Cardiac fibroblast (primary cell): ENCODE measurements at regions not wholly inside any gene's neighbourhood (a gene's known extent, or its start where the extent isn't known, plus 50 kb on each side); places are given as distances from the start of the nearest gene placed in this dataset.
A peak's percentile ranks its signal among the peaks of the same experiment; 100 is the strongest.

ENCODE experiments used
- DNase-seq, 2 donors: peaks; one replicate each; pipeline versions ENCODE4 v3.0.0 to v3.0.0-alpha.2; 2010; ENCODE audit warnings: low read depth in 2 of 2
- H3K4me3 ChIP-seq, 2 donors: replicated peaks in 1 of 2; 1 replicate in 1 of 2; 2 replicates in 1 of 2; pipeline ENCODE4 v1.5.1; 2011; ENCODE audit warnings: low read depth in 2 of 2, low read length in 2 of 2, mild to moderate bottlenecking in 2 of 2, moderate library complexity in 1 of 2
- CTCF ChIP-seq: IDR thresholded peaks from one replicate; pipeline ENCODE4 v1.5.1; 2011; ENCODE audit warnings: low read depth, mild to moderate bottlenecking, low read length, inconsistent platforms

- no peak overlapping the region for H3K4me3 ChIP-seq
- TF ChIP-seq CTCF = no peak
- no peak for DNase-seq
These were observed 393.8 kb upstream of the ZNF608 start for GRCh38 chr5:125140220-125140619.

- peak; percentile 95 for DNase-seq
- no peak overlapping the region for H3K4me3 ChIP-seq
- no peak for TF ChIP-seq CTCF
These were observed 394.4 kb upstream of the ZNF608 start for GRCh38 chr5:125140855-125141254.

- no peak overlapping the region for H3K4me3 ChIP-seq
- peak in 1 of 2 donors; percentile 56 for DNase-seq
- TF ChIP-seq CTCF = no peak
These were observed 396.0 kb upstream of the ZNF608 start for GRCh38 chr5:125142458-125142857.

GRCh38 chr5:125143011-125143410 is 396.6 kb upstream of the ZNF608 start:
- no peak for DNase-seq
- no peak overlapping the region for H3K4me3 ChIP-seq
- TF ChIP-seq CTCF = no peak

- no peak overlapping the region for H3K4me3 ChIP-seq
- DNase-seq = no peak
- no peak for TF ChIP-seq CTCF
These were observed 401.6 kb upstream of the ZNF608 start for GRCh38 chr5:125148076-125148475.

GRCh38 chr5:125148706-125149105 is 402.3 kb upstream of the ZNF608 start:
- H3K4me3 ChIP-seq = no peak overlapping the region
- DNase-seq = peak in 1 of 2 donors; percentile 70
- no peak for TF ChIP-seq CTCF

GRCh38 chr5:125149110-125149509 is 402.7 kb upstream of the ZNF608 start:
- H3K4me3 ChIP-seq = no peak overlapping the region
- no peak for TF ChIP-seq CTCF
- no peak for DNase-seq
